Stomach (tissue), 8 donors: ENCODE measurements at regions not wholly inside any gene's neighbourhood (a gene's known extent, or its start where the extent isn't known, plus 50 kb on each side); places are given as distances from the start of the nearest gene placed in this dataset.

Source experiments
- DNase-seq, 2 donors: peaks; one replicate each; pipeline versions ENCODE4 v3.0.0 to v3.0.0-alpha.2; 2013 to 2019
- H3K27ac ChIP-seq, 5 donors: fragments of 200-600 bp in 4 of 5; sonication (generic) in 4 of 5; one replicate each; pipeline ENCODE4 v1.5.1; 2013 to 2019; ENCODE audit warnings: mild to moderate bottlenecking in 1 of 5, moderate library complexity in 1 of 5
- H3K27me3 ChIP-seq, 3 donors: fragments of 200-600 bp; sonication (generic); one replicate each; pipeline ENCODE4 v1.5.1; 2017 to 2019; ENCODE audit warnings: mixed run types in 1 of 3
- H3K36me3 ChIP-seq, 4 donors: fragments of 200-600 bp; sonication (generic); 1 replicate in 3 of 4; 2 replicates in 1 of 4; pipeline ENCODE4 v1.5.1; 2016 to 2019
- H3K4me1 ChIP-seq, 4 donors: fragments of 200-600 bp; sonication (generic); one replicate each; pipeline ENCODE4 v1.5.1; 2016 to 2019
- H3K4me3 ChIP-seq, 4 donors: fragments of 200-600 bp; sonication (generic) in 3 of 4; one replicate each; pipeline ENCODE4 v1.5.1; 2016 to 2019; ENCODE audit warnings: mild to moderate bottlenecking in 1 of 4
- H3K9me3 ChIP-seq, 4 donors: fragments of 200-600 bp; sonication (generic); one replicate each; pipeline ENCODE4 v1.5.1; 2016 to 2019
- CTCF ChIP-seq, 7 experiments: fragments of 450-650 bp in 4 of 7; fragments of 200-600 bp in 3 of 7; sonication (generic) in 3 of 7; IDR thresholded peaks; one replicate each; pipeline ENCODE4 v1.5.1; 2016 to 2019; ENCODE audit warnings: antibody characterized with exemption in 7 of 7, control low read depth in 2 of 7, mild to moderate bottlenecking in 1 of 7
- EP300 ChIP-seq: sonication (generic); formaldehyde crosslinking; IDR thresholded peaks from one replicate; pipeline ENCODE4 v1.6.1; 2017; ENCODE audit warnings: antibody characterized with exemption
- POLR2A ChIP-seq, 4 donors: fragments of 450-650 bp; IDR thresholded peaks; one replicate each; pipeline ENCODE4 v1.6.1; 2016; ENCODE audit warnings: antibody characterized with exemption in 4 of 4, control low read depth in 2 of 4, mild to moderate bottlenecking in 1 of 4, moderate library complexity in 1 of 4
- POLR2AphosphoS5 ChIP-seq, 3 donors: sonication (generic); formaldehyde crosslinking; IDR thresholded peaks; one replicate each; pipeline ENCODE4 v1.6.1; 2016; ENCODE audit warnings: antibody characterized with exemption in 3 of 3
- WGBS, 5 donors: extraction: QIAGEN DNeasy Blood & Tissue Kit in 3 of 5; methylation state at CpG; one replicate each; pipeline versions ENCODE4 v1.1.5 to v1.1.7; 2013 to 2018; 5-methylcytosine and 5-hydroxymethylcytosine counted together
- intact Hi-C: fragments of 100-400 bp; cut with DNase I; formaldehyde crosslinking; loops from one replicate; pipeline ENCODE4 v1.15.1; 2023; ENCODE audit warnings: low total_unique reads
- donor health status: healthy with polysubstance abuse.
- donor health status: Bipolar disorder and iron deficiency.
- donor health status: healthy.

GRCh38 chr4:153113061-153113837 lies 91.0 kb upstream of the TRIM2 start:
- intact Hi-C loops = no loop called here
- Histone ChIP-seq H3K4me1 (peaks cover 14 to 24% (median 18%) of the 10 kb centered on the region in 4 donors), H3K9me3 (no peaks in the 10 kb centered on the region), H3K27ac (no peak overlapping the region), H3K36me3 (no peaks in the 10 kb centered on the region), H3K4me3 (no peak overlapping the region), H3K27me3 (no peaks in the 10 kb centered on the region)
- WGBS, 5 donors = 83 to 94% (median 89%) methylated on average over 8 of the region's 8 CpGs
- TF ChIP-seq CTCF (IDR thresholded peaks at IDR 0.05) (no peak), POLR2AphosphoS5 (IDR thresholded peaks at IDR 0.05) (no peak), EP300 (no peak), POLR2A (IDR thresholded peaks at IDR 0.05) (no peak)
- DNase-seq = no peak

- Histone ChIP-seq H3K27me3 (no peaks in the 10 kb centered on the region), H3K4me3 (no peak overlapping the region), H3K27ac (no peak overlapping the region), H3K4me1 (peaks cover 14 to 24% (median 18%) of the 10 kb centered on the region in 4 donors), H3K9me3 (no peaks in the 10 kb centered on the region), H3K36me3 (no peaks in the 10 kb centered on the region)
- 78 to 86% (median 80%) methylated on average over 5 of the region's 5 CpGs for WGBS, 5 donors
- no peak for DNase-seq
- TF ChIP-seq EP300 (no peak), POLR2AphosphoS5 (IDR thresholded peaks at IDR 0.05) (no peak), POLR2A (IDR thresholded peaks at IDR 0.05) (no peak), CTCF (IDR thresholded peaks at IDR 0.05) (no peak)
- intact Hi-C loops = no loop called here
Measured at GRCh38 chr4:153113838-153114105, 90.5 kb upstream of the TRIM2 start.

GRCh38 chr4:153114771-153115321 lies 89.4 kb upstream of the TRIM2 start:
- Histone ChIP-seq H3K4me1 (peaks cover 14 to 24% (median 18%) of the 10 kb centered on the region in 4 donors), H3K4me3 (no peak overlapping the region), H3K9me3 (no peaks in the 10 kb centered on the region), H3K36me3 (no peaks in the 10 kb centered on the region), H3K27me3 (no peaks in the 10 kb centered on the region), H3K27ac (peak overlapping the region; percentile 33 to 81 (median 79))
- TF ChIP-seq POLR2A (IDR thresholded peaks at IDR 0.05) = no peak
- TF ChIP-seq POLR2AphosphoS5 (IDR thresholded peaks at IDR 0.05) = peak in 1 of 3 donors; percentile 9
- WGBS, 5 donors = 41 to 55% (median 47%) methylated on average over 11 of the region's 11 CpGs
- DNase-seq = peak; percentile 36 to 47
- intact Hi-C loops = no loop called here

GRCh38 chr4:153115322-153116290 lies 88.6 kb upstream of the TRIM2 start:
- H3K36me3 ChIP-seq = no peaks in the 10 kb centered on the region
- 35 to 47% (median 43%) methylated on average over 13 of the region's 13 CpGs for WGBS, 5 donors
- H3K9me3 ChIP-seq = no peaks in the 10 kb centered on the region
- peak overlapping the region; percentile 50 to 81 (median 79) for H3K27ac ChIP-seq
- TF ChIP-seq CTCF (IDR thresholded peaks at IDR 0.05) = no peak
- TF ChIP-seq POLR2AphosphoS5 (IDR thresholded peaks at IDR 0.05) = peak in 1 of 3 donors; percentile 11
- peaks cover 14 to 24% (median 18%) of the 10 kb centered on the region in 4 donors for H3K4me1 ChIP-seq
- H3K4me3 ChIP-seq = peak overlapping the region; percentile 24 to 35 (median 28)
- peak; percentile 62 to 69 for DNase-seq
- H3K27me3 ChIP-seq = no peaks in the 10 kb centered on the region
- intact Hi-C loops = no loop called here
